ENCODE measurements at regions not wholly inside any gene's neighbourhood (a gene's known extent, or its start where the extent isn't known, plus 50 kb on each side); places are given as distances from the start of the nearest gene placed in this dataset.

- H3K36me3 Mint-ChIP-seq (ENCODE audit: low read depth), result no peaks in the 10 kb centered on the region
- no peak overlapping the region for H3K4me3 Mint-ChIP-seq
- H3K27ac Mint-ChIP-seq, result no peak overlapping the region
- DNase-seq, result no peak
- H3K27me3 Mint-ChIP-seq (ENCODE audit: low read depth, poor library complexity), result peaks cover 3% of the 10 kb centered on the region
- H3K4me1 Mint-ChIP-seq, result no peaks in the 10 kb centered on the region
- peaks cover 38% of the 10 kb centered on the region for H3K9me3 Mint-ChIP-seq
- no peak for TF ChIP-seq CTCF (IDR thresholded peaks at IDR 0.05)
Measured at GRCh38 chr9:82223442-82223841, 234.9 kb downstream of the SPATA31D1 start.

- TF ChIP-seq CTCF (IDR thresholded peaks at IDR 0.05), result no peak
- peaks cover 42% of the 10 kb centered on the region for H3K9me3 Mint-ChIP-seq
- H3K4me3 Mint-ChIP-seq, result no peak overlapping the region
- H3K27me3 Mint-ChIP-seq (ENCODE audit: low read depth, poor library complexity), result no peaks in the 10 kb centered on the region
- DNase-seq, result no peak
- H3K36me3 Mint-ChIP-seq (ENCODE audit: low read depth), result peaks cover 12% of the 10 kb centered on the region
- no peak overlapping the region for H3K27ac Mint-ChIP-seq
- H3K4me1 Mint-ChIP-seq, result no peaks in the 10 kb centered on the region
Measured at GRCh38 chr9:82231411-82231810, 242.8 kb downstream of the SPATA31D1 start.

- Mint-ChIP-seq H3K9me3 (peaks cover 61% of the 10 kb centered on the region), H3K36me3 (ENCODE audit: low read depth) (peaks cover 12% of the 10 kb centered on the region), H3K27me3 (ENCODE audit: low read depth, poor library complexity) (no peaks in the 10 kb centered on the region), H3K4me3 (no peak overlapping the region), H3K4me1 (no peaks in the 10 kb centered on the region), H3K27ac (no peak overlapping the region)
- no peak for DNase-seq
- TF ChIP-seq CTCF (IDR thresholded peaks at IDR 0.05), result no peak
Measured at GRCh38 chr9:82234160-82234943, 245.8 kb downstream of the SPATA31D1 start.

- Mint-ChIP-seq H3K36me3 (ENCODE audit: low read depth) (peaks cover 18% of the 10 kb centered on the region), H3K4me1 (no peaks in the 10 kb centered on the region), H3K27me3 (ENCODE audit: low read depth, poor library complexity) (no peaks in the 10 kb centered on the region), H3K27ac (no peak overlapping the region), H3K4me3 (no peak overlapping the region), H3K9me3 (peaks cover 65% of the 10 kb centered on the region)
- TF ChIP-seq CTCF (IDR thresholded peaks at IDR 0.05), result no peak
- DNase-seq, result no peak
Measured at GRCh38 chr9:82242285-82242963, 253.9 kb downstream of the SPATA31D1 start.

- DNase-seq, result no peak
- peaks cover 17% of the 10 kb centered on the region for H3K9me3 Mint-ChIP-seq
- H3K36me3 Mint-ChIP-seq (ENCODE audit: low read depth), result no peaks in the 10 kb centered on the region
- no peaks in the 10 kb centered on the region for H3K4me1 Mint-ChIP-seq
- no peak overlapping the region for H3K4me3 Mint-ChIP-seq
- no peak for TF ChIP-seq CTCF (IDR thresholded peaks at IDR 0.05)
- no peak overlapping the region for H3K27ac Mint-ChIP-seq
- H3K27me3 Mint-ChIP-seq (ENCODE audit: low read depth, poor library complexity), result no peaks in the 10 kb centered on the region
Measured at GRCh38 chr9:82247318-82247717, 258.7 kb downstream of the SPATA31D1 start.
